HFFc6 (cell line): ENCODE measurements at regions not wholly inside any gene's neighbourhood (a gene's known extent, or its start where the extent isn't known, plus 50 kb on each side); places are given as distances from the start of the nearest gene placed in this dataset.
"Not testable (repeated sequence)": the region's sequence is repeated elsewhere in the genome, so short reads cannot be mapped to it uniquely, and the experiment has no call there.

ENCODE experiments used
- DNase-seq: peaks from one replicate; pipeline ENCODE4 v3.0.0-alpha.2; 2018
- H3K27ac Mint-ChIP-seq: 2 replicates; pipeline ENCODE4 v1.8.0; 2020; ENCODE audit warnings: mild to moderate bottlenecking, mixed read lengths
- H3K27me3 Mint-ChIP-seq: 2 replicates; pipeline ENCODE4 v1.8.0; 2021; ENCODE audit warnings: mild to moderate bottlenecking, moderate library complexity, mixed read lengths; ENCODE audit not compliant: insufficient read depth
- H3K36me3 Mint-ChIP-seq: 2 replicates; pipeline ENCODE4 v1.8.0; 2021; ENCODE audit warnings: low read depth, mixed read lengths
- H3K4me1 Mint-ChIP-seq: 2 replicates; pipeline ENCODE4 v1.8.0; 2020; ENCODE audit warnings: low read depth, mixed read lengths
- H3K4me3 Mint-ChIP-seq: 2 replicates; pipeline ENCODE4 v1.8.0; 2020; ENCODE audit warnings: mild to moderate bottlenecking, moderate library complexity, mixed read lengths
- H3K9me3 Mint-ChIP-seq: 2 replicates; pipeline ENCODE4 v1.8.0; 2020; ENCODE audit warnings: mild to moderate bottlenecking, mixed read lengths
- TF ChIP-seq, protein P1 (sequence below): fragments of 200-600 bp; sonication (generic); IDR thresholded peaks from 2 replicates; pipeline ENCODE4 v1.5.0; 2021; ENCODE audit warnings: antibody characterized with exemption, mild to moderate bottlenecking

GRCh38 chr15:59812250-59812870 lies 123.2 kb upstream of the BNIP2 start:
- no peak overlapping the region for H3K27ac Mint-ChIP-seq
- no peaks in the 10 kb centered on the region for H3K9me3 Mint-ChIP-seq
- no peaks in the 10 kb centered on the region for H3K4me1 Mint-ChIP-seq
- no peak overlapping the region for H3K4me3 Mint-ChIP-seq
- H3K27me3 Mint-ChIP-seq = peaks cover 3% of the 10 kb centered on the region
- TF ChIP-seq, protein P1, sequence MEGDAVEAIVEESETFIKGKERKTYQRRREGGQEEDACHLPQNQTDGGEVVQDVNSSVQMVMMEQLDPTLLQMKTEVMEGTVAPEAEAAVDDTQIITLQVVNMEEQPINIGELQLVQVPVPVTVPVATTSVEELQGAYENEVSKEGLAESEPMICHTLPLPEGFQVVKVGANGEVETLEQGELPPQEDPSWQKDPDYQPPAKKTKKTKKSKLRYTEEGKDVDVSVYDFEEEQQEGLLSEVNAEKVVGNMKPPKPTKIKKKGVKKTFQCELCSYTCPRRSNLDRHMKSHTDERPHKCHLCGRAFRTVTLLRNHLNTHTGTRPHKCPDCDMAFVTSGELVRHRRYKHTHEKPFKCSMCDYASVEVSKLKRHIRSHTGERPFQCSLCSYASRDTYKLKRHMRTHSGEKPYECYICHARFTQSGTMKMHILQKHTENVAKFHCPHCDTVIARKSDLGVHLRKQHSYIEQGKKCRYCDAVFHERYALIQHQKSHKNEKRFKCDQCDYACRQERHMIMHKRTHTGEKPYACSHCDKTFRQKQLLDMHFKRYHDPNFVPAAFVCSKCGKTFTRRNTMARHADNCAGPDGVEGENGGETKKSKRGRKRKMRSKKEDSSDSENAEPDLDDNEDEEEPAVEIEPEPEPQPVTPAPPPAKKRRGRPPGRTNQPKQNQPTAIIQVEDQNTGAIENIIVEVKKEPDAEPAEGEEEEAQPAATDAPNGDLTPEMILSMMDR = no peak
- H3K36me3 Mint-ChIP-seq = no peaks in the 10 kb centered on the region
- no peak for DNase-seq

DNA sequence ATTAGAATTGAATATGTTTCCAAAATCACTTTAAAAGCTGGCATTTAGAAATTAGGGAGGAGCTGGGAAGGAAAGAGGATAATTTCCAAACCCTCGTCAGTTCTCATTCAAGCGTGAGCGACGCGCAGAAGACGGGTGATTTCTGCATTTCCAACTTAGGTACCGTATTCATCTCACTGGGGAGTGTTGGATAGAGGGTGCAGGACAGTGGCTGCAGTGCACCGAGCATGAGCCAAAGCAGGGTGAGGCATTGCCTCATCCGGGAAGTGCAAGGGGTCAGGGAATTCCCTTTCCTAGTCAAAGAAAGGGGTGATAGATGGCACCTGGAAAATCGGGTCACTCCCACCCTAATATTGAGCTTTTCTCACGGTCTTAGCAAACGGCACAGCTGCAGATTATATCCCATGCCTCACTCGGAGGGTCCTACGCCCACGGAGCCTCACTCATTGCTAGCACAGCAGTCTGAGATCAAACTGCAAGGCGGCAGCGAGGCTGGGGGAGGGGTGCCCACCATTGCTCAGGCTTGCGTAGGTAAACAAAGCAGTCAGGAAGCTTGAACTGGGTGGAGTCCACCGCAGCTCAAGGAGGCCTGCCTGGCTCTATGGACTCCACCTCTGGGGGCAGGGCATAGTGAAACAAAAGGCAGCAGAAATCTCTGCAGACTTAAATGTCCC lies 114.3 kb upstream of the BNIP2 start:
- H3K36me3 Mint-ChIP-seq, H3K4me3 Mint-ChIP-seq, H3K4me1 Mint-ChIP-seq, H3K27ac Mint-ChIP-seq, DNase-seq, H3K9me3 Mint-ChIP-seq, H3K27me3 Mint-ChIP-seq: not testable (repeated sequence)

DNA sequence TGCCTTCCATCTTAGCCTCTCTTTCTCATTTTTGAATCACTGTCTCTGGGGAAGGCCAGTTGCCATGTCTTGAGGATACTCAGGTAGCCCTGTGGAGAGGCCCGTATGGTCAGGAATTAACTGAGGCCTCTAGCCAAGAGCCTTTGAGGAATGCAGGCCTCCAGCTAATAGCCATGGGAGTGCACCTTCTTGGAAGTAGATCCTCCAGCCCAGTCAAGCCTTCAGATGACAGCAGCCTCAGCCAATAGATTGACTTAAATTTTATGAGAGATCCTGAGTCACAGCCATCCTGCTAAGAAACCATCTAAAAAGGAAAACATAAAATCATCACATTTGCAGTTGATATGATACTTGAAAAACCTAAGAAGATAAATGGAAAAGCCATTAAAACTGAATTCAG lies 112.5 kb upstream of the BNIP2 start:
- Mint-ChIP-seq H3K27ac (no peak overlapping the region), H3K9me3 (no peaks in the 10 kb centered on the region), H3K4me3 (no peak overlapping the region), H3K4me1 (no peaks in the 10 kb centered on the region), H3K27me3 (peaks cover 4% of the 10 kb centered on the region), H3K36me3 (no peaks in the 10 kb centered on the region)
- DNase-seq = no peak
- TF ChIP-seq, protein P1 = no peak

DNA sequence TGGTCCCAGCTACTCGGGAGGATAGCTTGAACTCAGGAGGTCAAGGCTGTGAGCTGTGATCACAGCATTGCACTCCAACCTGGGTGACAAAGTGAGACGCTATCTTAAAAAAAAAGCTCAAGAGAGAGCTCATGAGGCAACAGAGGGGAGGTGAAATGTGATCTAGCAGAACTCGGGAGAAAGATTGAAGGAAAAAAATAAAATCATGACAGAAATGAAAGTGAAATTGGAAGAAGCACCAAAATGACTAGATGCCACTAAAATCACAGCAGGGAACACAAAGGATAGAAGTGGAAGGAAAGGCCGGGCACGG lies 109.4 kb upstream of the BNIP2 start:
- Mint-ChIP-seq H3K4me3 (no peak overlapping the region), H3K4me1 (no peaks in the 10 kb centered on the region), H3K36me3 (no peaks in the 10 kb centered on the region), H3K27ac (no peak overlapping the region), H3K27me3 (peaks cover 3% of the 10 kb centered on the region), H3K9me3 (no peaks in the 10 kb centered on the region)
- TF ChIP-seq, protein P1 = no peak
- no peak for DNase-seq

- Mint-ChIP-seq H3K27ac (no peak overlapping the region), H3K4me3 (no peak overlapping the region), H3K4me1 (no peaks in the 10 kb centered on the region), H3K9me3 (no peaks in the 10 kb centered on the region), H3K27me3 (peaks cover 3% of the 10 kb centered on the region), H3K36me3 (no peaks in the 10 kb centered on the region)
- no peak for DNase-seq
- TF ChIP-seq, protein P1 = no peak
These were observed 108.9 kb upstream of the BNIP2 start for GRCh38 chr15:59797756-59798604.
